Smooth muscle cell of the brain vasculature (primary cell): ENCODE measurements at regions not wholly inside any gene's neighbourhood (a gene's known extent, or its start where the extent isn't known, plus 50 kb on each side); places are given as distances from the start of the nearest gene placed in this dataset.
"Not testable (repeated sequence)": the region's sequence is repeated elsewhere in the genome, so short reads cannot be mapped to it uniquely, and the experiment has no call there.

Experiments used
- DNase-seq: peaks from one replicate; pipeline ENCODE4 v3.0.0-alpha.2; 2012; ENCODE audit warnings: low read depth, low spot score

GRCh38 chr9:129414377-129414992 lies 206.4 kb downstream of the C9orf50 start:
- no peak for DNase-seq

- peak; percentile 89 for DNase-seq
Observed at GRCh38 chr9:129413537-129414376, 207.1 kb downstream of the C9orf50 start.

- DNase-seq: peak; percentile 56
Observed at GRCh38 chr9:129412814-129413536, 207.9 kb downstream of the C9orf50 start.

GRCh38 chr9:129412176-129412813 lies 208.6 kb downstream of the C9orf50 start:
- not testable (repeated sequence) for DNase-seq

GRCh38 chr9:129411501-129412175 lies 209.3 kb downstream of the C9orf50 start:
- no peak for DNase-seq

GRCh38 chr9:129410226-129410625 lies 210.7 kb downstream of the C9orf50 start:
- no peak for DNase-seq

- no peak for DNase-seq
Observed at GRCh38 chr9:129408535-129409215, 212.2 kb downstream of the C9orf50 start.

GRCh38 chr9:129407905-129408452 lies 212.9 kb downstream of the C9orf50 start:
- no peak for DNase-seq

GRCh38 chr9:129406278-129407225 lies 214.3 kb downstream of the C9orf50 start:
- no peak for DNase-seq

- DNase-seq: no peak
Observed at GRCh38 chr9:129405827-129406213, 215.1 kb downstream of the C9orf50 start.

- DNase-seq: no peak
Observed at GRCh38 chr9:129405089-129405826, 215.6 kb downstream of the C9orf50 start.

- DNase-seq: no peak
Observed at GRCh38 chr9:129404621-129405020, 216.3 kb downstream of the C9orf50 start.

- DNase-seq: no peak
Observed at GRCh38 chr9:129403779-129404620, 216.9 kb downstream of the C9orf50 start.

- DNase-seq: no peak
Observed at GRCh38 chr9:129402931-129403778, 217.7 kb downstream of the C9orf50 start.

- DNase-seq: no peak
Observed at GRCh38 chr9:129402371-129402739, 218.5 kb downstream of the C9orf50 start.

- no peak for DNase-seq
Observed at GRCh38 chr9:129401623-129402370, 219.1 kb downstream of the C9orf50 start.
